ENCODE measurements at regions not wholly inside any gene's neighbourhood (a gene's known extent, or its start where the extent isn't known, plus 50 kb on each side); places are given as distances from the start of the nearest gene placed in this dataset.

- no peak for TF ChIP-seq EZH2 (IDR thresholded peaks at IDR 0.05; ENCODE audit: low read length)
- H3K9me3 ChIP-seq (ENCODE audit: control insufficient read depth, low read depth, low read length), result no peaks in the 10 kb centered on the region
- peaks cover 5% of the 10 kb centered on the region for H3K4me1 ChIP-seq (ENCODE audit: control insufficient read depth, extremely low read depth, insufficient read depth, low read length)
- no peaks in the 10 kb centered on the region for H3K27me3 ChIP-seq (ENCODE audit: control insufficient read depth, extremely low read depth, insufficient read depth, low read length)
- dilution Hi-C loops (cut with MboI; ENCODE audit: extremely low pct_ligation_motif_present, low sequenced_read_pairs), result no loop called here
- FAIRE-seq (no peak), DNase-seq (ENCODE audit: low read depth, low spot score) (no peak)
- H3K9me1 ChIP-seq (ENCODE audit: control insufficient read depth, extremely low read depth, insufficient read depth, low read length), result no peaks in the 10 kb centered on the region
- no peaks in the 10 kb centered on the region for H3K36me3 ChIP-seq (ENCODE audit: control insufficient read depth in 2 of 2, extremely low read depth in 1 of 2, insufficient read depth in 2 of 2, low read length in 2 of 2)
- no peak overlapping the region for H3K4me2 ChIP-seq (ENCODE audit: control insufficient read depth, extremely low read depth, insufficient read depth, low read depth, low read length)
- no peak overlapping the region for H3K9ac ChIP-seq (ENCODE audit: control insufficient read depth, extremely low read depth, insufficient read depth, low read length)
- no peak overlapping the region for H3K4me3 ChIP-seq (ENCODE audit: control insufficient read depth in 2 of 3, extremely low read depth in 1 of 3, insufficient read depth in 2 of 3, low read depth in 1 of 3, low read length in 3 of 3)
- no peak overlapping the region for H2AFZ ChIP-seq (ENCODE audit: control insufficient read depth, low read length)
- no peaks in the 10 kb centered on the region for H3K79me2 ChIP-seq (ENCODE audit: control insufficient read depth, insufficient read depth, low read length)
- H4K20me1 ChIP-seq (ENCODE audit: control insufficient read depth, extremely low read depth, insufficient read depth, low read length), result no peaks in the 10 kb centered on the region
- H3K27ac ChIP-seq (ENCODE audit: control insufficient read depth, insufficient read depth, low read length), result no peak overlapping the region
Observed at GRCh38 chr10:8192301-8192700, 137.8 kb downstream of the GATA3 start.

- FAIRE-seq (no peak), DNase-seq (ENCODE audit: low read depth, low spot score) (no peak)
- Histone ChIP-seq H2AFZ (ENCODE audit: control insufficient read depth, low read length) (peak overlapping the region; percentile 84), H3K9me3 (ENCODE audit: control insufficient read depth, low read depth, low read length) (no peaks in the 10 kb centered on the region), H3K79me2 (ENCODE audit: control insufficient read depth, insufficient read depth, low read length) (no peaks in the 10 kb centered on the region), H3K9ac (ENCODE audit: control insufficient read depth, extremely low read depth, insufficient read depth, low read length) (peak overlapping the region; percentile 3), H3K4me2 (ENCODE audit: control insufficient read depth, extremely low read depth, insufficient read depth, low read depth, low read length) (peak overlapping the region; percentile 52), H3K27ac (ENCODE audit: control insufficient read depth, insufficient read depth, low read length) (peak overlapping the region; percentile 22), H3K36me3 (ENCODE audit: control insufficient read depth in 2 of 2, extremely low read depth in 1 of 2, insufficient read depth in 2 of 2, low read length in 2 of 2) (no peaks in the 10 kb centered on the region), H3K27me3 (ENCODE audit: control insufficient read depth, extremely low read depth, insufficient read depth, low read length) (no peaks in the 10 kb centered on the region), H3K4me3 (ENCODE audit: control insufficient read depth in 2 of 3, extremely low read depth in 1 of 3, insufficient read depth in 2 of 3, low read depth in 1 of 3, low read length in 3 of 3) (peak overlapping the region in 2 of 3 experiments; percentile 2 to 23), H3K9me1 (ENCODE audit: control insufficient read depth, extremely low read depth, insufficient read depth, low read length) (no peaks in the 10 kb centered on the region), H4K20me1 (ENCODE audit: control insufficient read depth, extremely low read depth, insufficient read depth, low read length) (no peaks in the 10 kb centered on the region), H3K4me1 (ENCODE audit: control insufficient read depth, extremely low read depth, insufficient read depth, low read length) (peaks cover 5% of the 10 kb centered on the region)
- TF ChIP-seq EZH2 (IDR thresholded peaks at IDR 0.05; ENCODE audit: low read length) (no peak), CTCF (optimal IDR thresholded peaks at IDR 0.05 in 1 of 3, IDR thresholded peaks at IDR 0.05 in 1 of 3, conservative IDR thresholded peaks at IDR 0.05 in 1 of 3; ENCODE audit: extremely low read depth in 1 of 3, insufficient read depth in 2 of 3, low read length in 3 of 3) (no peak)
- dilution Hi-C loops (cut with MboI; ENCODE audit: extremely low pct_ligation_motif_present, low sequenced_read_pairs), result no loop called here
Observed at GRCh38 chr10:8193546-8193945, 139.1 kb downstream of the GATA3 start.

GRCh38 chr10:8194050-8194449 is 139.6 kb downstream of the GATA3 start:
- dilution Hi-C loops (cut with MboI; ENCODE audit: extremely low pct_ligation_motif_present, low sequenced_read_pairs), result no loop called here
- peak; percentile 77 for FAIRE-seq

More at GRCh38 chr10:8194050-8194449, 139.6 kb downstream of the GATA3 start:
- Histone ChIP-seq H3K4me1 (ENCODE audit: control insufficient read depth, extremely low read depth, insufficient read depth, low read length) (peaks cover 5% of the 10 kb centered on the region), H2AFZ (ENCODE audit: control insufficient read depth, low read length) (peak overlapping the region; percentile 84), H3K9ac (ENCODE audit: control insufficient read depth, extremely low read depth, insufficient read depth, low read length) (peak overlapping the region; percentile 3), H3K4me3 (ENCODE audit: control insufficient read depth in 2 of 3, extremely low read depth in 1 of 3, insufficient read depth in 2 of 3, low read depth in 1 of 3, low read length in 3 of 3) (peak overlapping the region in 1 of 3 experiments; percentile 23), H3K36me3 (ENCODE audit: control insufficient read depth in 2 of 2, extremely low read depth in 1 of 2, insufficient read depth in 2 of 2, low read length in 2 of 2) (no peaks in the 10 kb centered on the region), H3K27ac (ENCODE audit: control insufficient read depth, insufficient read depth, low read length) (peak overlapping the region; percentile 22), H3K4me2 (ENCODE audit: control insufficient read depth, extremely low read depth, insufficient read depth, low read depth, low read length) (peak overlapping the region; percentile 52), H4K20me1 (ENCODE audit: control insufficient read depth, extremely low read depth, insufficient read depth, low read length) (no peaks in the 10 kb centered on the region), H3K9me3 (ENCODE audit: control insufficient read depth, low read depth, low read length) (no peaks in the 10 kb centered on the region), H3K27me3 (ENCODE audit: control insufficient read depth, extremely low read depth, insufficient read depth, low read length) (no peaks in the 10 kb centered on the region), H3K79me2 (ENCODE audit: control insufficient read depth, insufficient read depth, low read length) (no peaks in the 10 kb centered on the region), H3K9me1 (ENCODE audit: control insufficient read depth, extremely low read depth, insufficient read depth, low read length) (no peaks in the 10 kb centered on the region)
- DNase-seq (ENCODE audit: low read depth, low spot score), result no peak
- TF ChIP-seq EZH2 (IDR thresholded peaks at IDR 0.05; ENCODE audit: low read length) (no peak), CTCF (optimal IDR thresholded peaks at IDR 0.05 in 1 of 3, IDR thresholded peaks at IDR 0.05 in 1 of 3, conservative IDR thresholded peaks at IDR 0.05 in 1 of 3; ENCODE audit: extremely low read depth in 1 of 3, insufficient read depth in 2 of 3, low read length in 3 of 3) (no peak)
